GM21529 (cell line): ENCODE measurements at regions not wholly inside any gene's neighbourhood (a gene's known extent, or its start where the extent isn't known, plus 50 kb on each side); places are given as distances from the start of the nearest gene placed in this dataset.
"Not testable (repeated sequence)": the region's sequence is repeated elsewhere in the genome, so short reads cannot be mapped to it uniquely, and the experiment has no call there.

ENCODE experiments used
- ATAC-seq: cut with Tn5 transposase; IDR thresholded peaks from one replicate; pipeline ENCODE4 v1.9.1; 2021; ENCODE audit not compliant: unreplicated experiment

DNA sequence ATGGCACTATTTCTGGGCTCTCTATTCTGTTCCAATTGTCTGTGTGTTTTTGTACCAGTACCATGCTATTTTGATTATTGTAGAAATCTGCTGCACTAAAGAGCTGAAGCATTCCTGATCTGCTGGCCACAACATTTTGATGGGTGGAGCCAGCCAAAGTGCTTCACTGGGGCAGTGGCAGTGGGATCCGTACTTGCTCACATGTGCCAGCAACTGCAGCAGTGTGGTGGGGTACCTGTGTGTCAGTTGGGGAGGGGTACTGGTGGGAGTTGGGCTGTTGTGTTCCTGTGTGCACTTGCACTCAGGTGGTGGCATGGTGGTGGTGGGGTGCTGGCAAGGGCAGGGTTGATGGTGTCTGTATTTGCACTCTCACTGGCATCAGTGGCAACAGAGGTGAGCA lies 204.6 kb upstream of the ALG10 start:
- ATAC-seq, result no peak

DNA sequence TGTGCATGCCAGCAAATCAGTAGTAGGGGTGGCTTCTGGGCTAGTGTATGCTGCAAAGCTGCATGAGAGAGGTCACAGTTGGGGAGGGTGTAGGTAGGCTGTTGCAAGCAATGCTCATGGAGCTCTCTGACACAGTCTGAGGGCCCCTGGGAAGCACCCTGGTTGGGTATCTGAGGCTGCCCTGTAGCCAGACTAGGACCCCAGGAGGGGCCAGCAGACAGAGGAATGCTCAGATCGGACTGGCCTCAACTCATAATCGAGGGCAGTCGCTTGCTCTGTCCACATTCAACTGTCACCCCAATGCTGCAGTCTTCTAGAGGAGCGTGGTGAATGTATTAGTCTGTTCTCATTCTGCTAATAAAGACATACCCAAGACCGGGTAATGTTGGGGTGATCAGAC lies 204.0 kb upstream of the ALG10 start:
- no peak for ATAC-seq

DNA sequence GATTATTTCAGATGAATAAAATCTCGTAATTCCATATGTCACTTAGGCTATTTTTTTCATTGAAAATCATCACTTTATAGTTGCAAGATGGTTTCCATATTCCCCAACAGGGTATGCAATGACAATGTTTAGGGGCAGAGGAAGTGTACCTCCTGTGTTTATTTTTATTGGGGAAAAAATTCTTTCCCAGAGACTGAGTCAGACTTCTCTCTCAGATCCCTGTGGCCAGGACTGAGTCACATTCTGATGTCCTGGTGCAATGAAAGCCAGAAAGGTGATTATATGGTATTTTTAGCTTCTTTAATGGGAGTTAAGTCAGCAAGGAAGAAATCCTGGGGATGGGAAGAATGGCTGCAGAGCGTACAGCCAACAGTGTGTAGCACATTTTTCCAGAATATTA lies 196.9 kb upstream of the ALG10 start:
- no peak for ATAC-seq

DNA sequence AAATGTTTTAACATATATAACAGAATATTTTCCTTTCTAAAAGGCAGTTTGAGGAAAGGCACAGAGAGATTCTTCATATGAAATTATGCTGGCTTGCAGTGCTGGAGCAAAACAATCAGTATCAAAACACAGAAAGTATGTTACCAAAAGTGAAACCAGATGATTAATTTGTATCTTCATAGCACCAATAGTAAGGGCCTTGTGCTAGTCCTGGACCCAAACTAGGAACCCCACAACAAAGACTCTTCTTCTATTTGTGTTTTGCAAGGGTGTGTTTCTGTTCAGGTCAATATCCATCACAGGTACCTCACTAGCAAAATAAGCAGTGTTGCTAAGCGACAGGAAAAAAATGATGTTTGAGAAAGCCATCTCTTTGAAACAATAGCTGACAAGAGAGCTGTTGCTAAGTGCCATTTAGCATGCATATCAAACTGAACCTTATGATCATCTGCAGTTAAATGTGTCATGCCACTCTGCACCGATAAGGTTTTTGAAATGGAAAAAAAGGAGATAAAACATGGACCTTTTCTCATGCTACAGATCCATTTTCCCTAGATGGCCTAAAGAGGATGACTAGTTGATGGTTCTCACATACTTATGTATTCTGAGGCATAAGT lies 196.2 kb upstream of the ALG10 start:
- no peak for ATAC-seq

DNA sequence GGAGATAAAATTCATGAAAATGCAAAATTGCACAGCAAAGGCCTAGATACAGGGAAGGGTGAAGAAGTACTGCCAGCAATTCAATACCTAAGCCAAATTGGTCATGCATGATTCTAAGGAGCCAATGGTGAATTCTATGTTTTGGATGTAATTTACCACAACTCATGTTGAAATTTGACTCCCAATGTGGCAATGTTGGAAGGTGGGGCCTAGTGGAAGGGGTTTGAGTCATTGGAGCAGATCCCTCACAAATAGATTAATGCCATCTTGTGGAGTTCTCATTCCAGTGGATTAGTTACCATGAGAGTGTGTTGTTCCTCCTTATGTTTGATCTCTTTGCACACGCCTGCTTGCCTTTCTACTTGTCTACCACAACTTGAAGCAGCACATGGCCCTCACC lies 194.0 kb upstream of the ALG10 start:
- no peak for ATAC-seq

DNA sequence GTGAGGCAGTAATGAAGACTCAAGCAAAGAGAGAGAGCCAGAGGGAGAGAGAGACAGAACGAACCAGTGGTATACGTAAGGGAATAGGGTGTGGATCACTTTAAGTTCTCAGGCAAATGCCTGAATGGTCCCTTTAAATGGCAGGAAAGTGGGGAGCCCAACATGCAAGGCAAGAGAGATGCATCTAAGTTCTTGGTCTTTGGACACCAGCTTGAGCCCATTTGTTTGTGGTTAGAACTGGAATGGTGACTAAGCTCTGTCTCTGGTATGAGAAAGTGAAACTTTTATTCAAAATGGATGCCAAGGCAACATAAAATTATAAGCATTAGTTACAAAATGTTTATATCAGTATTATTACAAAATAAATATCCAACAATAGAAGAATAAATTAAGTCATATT lies 192.2 kb upstream of the ALG10 start:
- ATAC-seq, result no peak

DNA sequence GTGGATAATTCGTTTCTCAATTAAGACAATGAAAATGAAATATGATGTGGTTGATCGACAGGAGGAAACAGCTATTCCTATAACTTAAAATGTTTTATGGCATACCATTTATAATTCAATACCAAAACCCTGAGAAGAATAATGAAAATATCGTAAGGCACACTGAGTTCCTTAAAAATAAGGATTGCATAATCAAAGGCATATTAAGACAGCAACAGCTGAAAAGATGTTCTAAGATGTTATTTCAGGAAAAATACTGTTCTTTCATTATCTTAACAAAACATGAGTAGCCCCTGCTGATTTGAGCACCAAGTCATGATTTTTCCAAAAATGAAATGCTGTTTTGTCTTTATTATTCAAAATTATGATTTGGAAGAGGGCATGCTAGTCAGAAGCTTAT lies 189.4 kb upstream of the ALG10 start:
- ATAC-seq, result no peak

DNA sequence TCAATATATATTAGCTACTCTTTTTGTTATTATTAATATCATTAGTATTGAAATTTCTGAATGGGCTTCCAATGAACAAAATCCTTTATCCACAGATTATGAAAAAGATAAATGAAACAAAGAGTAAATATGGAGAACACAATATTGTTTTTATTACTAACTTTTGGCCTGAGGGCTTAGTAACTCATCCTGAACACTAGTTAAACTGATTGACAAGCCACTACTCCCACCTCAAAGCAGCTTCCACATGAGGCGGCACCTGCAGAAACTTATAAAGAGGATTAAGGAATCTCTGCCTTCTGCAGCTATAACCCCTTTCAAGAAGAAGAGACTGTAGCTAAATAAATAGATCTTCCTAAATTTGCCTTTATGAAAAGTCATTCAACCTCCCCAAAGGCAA lies 187.6 kb upstream of the ALG10 start:
- no peak for ATAC-seq

DNA sequence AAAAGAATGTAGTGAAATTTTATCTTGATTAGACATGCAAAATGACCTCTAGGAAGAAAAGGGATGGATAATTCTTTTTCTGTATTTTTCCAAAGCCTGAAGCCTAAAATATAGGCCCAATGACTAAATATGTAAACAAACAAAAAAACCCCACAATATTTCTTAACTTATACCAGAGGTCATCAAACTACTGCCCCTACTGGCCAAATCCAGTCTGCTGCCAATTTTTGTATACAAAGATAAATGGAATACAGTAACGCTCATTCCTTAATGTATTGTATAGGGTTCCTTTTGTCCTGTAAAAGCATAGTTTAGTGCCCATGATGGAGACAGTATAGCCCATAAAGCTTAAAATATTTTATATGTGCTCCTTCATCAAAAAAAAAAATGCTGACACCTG lies 145.7 kb upstream of the ALG10 start:
- no peak for ATAC-seq

DNA sequence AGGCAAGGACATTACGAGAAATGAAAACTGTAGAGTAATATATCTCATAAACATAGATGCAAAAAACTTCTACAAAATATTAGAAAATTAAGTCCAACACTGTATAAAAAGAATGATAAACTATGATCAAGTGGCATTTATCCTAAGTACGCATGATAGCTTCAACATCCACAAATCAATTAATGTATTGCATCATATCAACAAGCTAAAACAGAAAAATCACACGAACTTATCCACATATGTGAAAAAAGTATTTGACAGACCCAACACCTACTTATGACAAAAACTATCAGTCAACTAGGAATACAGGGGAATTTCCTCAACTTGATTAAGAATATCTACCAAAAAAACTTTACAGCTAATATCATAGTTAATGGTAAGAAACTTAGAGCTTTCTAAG lies 129.9 kb upstream of the ALG10 start:
- ATAC-seq, result no peak

DNA sequence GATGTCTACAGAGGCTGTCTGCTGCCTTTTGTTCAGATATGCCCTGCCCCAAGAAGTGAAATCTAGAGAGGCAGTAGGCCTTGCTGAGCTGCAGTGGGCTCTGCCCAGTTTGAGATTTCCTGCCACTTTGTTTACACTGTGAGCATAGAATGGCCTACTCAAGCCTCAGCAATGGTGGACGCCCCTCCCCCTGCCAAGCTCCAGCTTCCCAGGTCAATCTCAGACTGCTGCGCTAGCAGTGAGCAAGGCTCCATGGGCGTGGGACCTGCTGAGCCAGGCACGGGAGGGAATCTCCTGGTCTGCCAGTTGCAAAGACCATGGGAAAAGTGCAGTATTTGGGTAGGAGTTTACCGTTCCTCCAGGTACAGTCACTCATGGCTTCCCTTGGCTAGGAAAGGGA lies 101.8 kb upstream of the ALG10 start:
- ATAC-seq, result not testable (repeated sequence)

DNA sequence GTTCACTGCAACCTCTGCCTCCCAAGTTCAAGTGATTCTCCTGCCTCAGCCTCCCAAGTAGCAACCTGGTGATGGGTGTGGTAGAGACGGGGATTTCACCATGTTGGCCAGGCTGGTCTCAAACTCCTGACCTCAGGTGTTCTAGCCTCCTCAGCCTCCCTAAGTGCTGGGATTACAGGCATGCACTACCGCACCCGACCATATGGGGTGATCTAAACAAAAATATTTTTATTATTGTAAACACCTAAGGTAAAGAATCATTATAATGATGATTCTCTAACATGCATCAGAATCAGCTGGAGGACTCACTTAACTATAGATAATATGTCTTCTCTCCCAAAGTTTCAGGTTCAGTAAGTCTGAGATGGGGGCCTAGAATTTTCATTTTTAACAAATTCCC lies 96.2 kb upstream of the ALG10 start:
- ATAC-seq, result no peak

DNA sequence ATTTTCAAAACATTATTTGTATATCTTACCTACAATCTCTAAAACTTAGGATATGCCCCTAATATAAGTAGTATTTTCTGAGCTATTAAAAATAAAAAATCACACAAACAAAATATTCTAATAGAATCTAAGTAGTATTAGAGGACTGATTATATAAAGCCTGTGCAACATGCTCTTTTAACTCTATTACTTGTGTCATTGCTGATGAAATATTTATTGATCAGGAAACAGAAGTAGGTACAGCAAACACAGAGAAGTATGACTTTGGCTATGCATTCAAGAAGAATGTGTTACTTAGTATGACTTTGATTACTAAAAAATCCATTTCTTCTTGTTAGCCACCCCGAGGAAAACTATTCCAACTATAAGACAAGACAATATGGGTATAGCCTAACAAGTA lies 84.6 kb upstream of the ALG10 start:
- not testable (repeated sequence) for ATAC-seq

DNA sequence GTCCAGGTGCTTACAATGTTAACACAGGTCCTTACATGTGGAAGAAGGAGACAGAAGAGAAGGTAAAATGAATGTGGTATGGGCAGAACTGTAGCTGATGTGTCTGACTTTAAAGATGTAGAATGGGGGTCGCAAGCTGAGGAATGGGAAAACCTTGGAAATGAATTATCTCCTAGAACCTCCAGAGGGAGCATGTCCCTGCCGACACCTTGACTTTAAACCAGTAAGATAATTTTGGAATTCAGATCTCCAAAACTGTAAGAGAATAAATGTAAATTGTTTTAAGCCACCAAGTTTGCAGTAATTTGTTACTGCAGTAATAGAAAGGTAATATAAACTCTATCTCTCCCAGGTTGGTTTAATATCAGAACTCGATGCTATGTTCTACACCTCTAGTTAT lies 80.1 kb upstream of the ALG10 start:
- no peak for ATAC-seq

DNA sequence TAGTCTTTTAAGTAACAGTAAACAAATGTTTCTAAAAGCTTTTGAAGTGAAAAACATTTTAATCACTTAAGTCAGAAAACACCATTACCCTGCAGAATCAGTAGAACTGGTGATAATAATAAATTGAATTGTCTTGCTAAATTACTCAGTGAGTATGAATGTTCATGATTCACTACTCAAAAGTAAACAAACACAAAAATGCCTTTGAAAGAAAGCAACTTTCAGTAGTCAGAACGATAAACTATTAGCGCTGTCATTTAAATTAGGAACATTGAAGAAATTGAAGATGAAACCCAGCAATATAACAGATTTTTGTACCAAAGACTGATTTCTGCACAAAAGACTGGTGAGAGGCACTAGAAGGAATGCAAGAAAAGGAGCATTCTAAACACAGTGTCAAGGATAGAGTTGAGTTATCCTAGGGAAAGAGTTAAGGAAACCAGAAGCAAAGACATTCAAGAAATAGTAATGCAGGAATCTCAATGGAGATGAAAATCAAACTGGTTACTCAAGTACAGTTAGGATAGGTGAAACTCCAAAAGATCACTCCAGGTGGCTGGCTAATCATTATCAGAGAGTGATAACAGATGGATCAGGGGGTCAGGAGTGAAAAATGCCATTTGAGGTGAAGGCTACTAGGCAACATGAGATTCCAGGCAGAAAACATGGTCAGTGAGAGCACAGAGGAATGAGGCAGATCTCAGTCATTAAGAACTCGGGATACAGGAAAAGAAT lies 77.4 kb upstream of the ALG10 start:
- no peak for ATAC-seq

DNA sequence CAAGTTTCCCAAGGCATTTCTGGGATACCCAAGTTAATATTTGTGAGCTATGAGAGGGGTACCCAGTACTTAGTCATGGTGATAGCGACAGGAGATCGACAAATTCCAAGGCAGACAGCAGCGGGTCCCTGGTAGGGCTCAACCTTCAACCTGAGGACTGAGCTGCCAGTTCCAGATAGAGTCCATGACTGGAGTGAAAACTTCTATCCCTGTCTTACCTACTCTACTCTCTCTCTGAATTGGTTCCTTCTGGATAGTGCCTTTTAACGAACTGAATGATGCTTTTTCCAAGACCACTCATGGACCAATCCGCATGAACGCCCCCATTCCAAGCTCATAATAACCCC lies 76.9 kb upstream of the ALG10 start:
- ATAC-seq, result no peak

DNA sequence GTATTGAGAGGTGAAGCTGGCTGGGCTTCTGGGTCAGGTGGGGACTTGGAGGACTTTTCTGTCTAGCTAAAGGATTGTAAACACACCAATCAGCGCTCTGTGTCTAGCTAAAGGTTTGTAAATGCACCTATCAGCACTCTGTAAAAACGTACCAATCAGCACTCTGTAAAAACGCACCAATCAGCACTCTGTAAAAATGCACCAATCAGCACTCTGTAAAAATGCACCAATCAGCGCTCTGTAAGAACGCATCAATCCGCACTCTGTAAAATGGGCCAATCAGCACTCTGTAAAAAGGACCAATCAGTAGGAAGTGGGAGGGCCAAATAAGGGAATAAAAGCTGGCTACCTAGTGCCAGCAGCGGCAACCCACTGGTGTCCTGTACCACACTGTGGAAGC lies 56.1 kb upstream of the ALG10 start:
- ATAC-seq, result not testable (repeated sequence)

DNA sequence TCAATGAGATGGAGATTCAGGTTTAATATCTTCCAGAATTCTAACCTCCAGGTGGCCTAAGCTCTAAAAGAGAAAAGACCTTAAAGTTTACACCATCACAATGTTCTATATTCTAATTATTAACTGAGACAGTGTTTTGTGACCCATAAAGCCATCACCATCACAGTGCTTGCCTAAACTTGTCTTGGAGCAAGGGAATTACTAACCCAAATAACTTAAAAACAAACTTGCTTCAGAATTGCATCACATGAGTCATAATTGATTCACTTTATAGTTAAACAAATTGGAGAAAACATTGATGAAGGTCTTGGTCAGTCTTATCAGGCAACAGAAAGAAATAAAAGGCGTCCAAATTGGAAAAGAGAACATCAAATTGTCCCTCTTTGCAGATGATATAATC lies 54.5 kb upstream of the ALG10 start:
- ATAC-seq, result no peak
